NB4 (cell line): ENCODE measurements at regions not wholly inside any gene's neighbourhood (a gene's known extent, or its start where the extent isn't known, plus 50 kb on each side); places are given as distances from the start of the nearest gene placed in this dataset.

Experiments
- POLR2A ChIP-seq: IDR thresholded peaks from 2 replicates; pipeline ENCODE4 v1.6.1; 2011; ENCODE audit warnings: mild to moderate bottlenecking; ENCODE audit not compliant: insufficient read length; ENCODE audit errors: extremely low read depth
- TF ChIP-seq, protein P1 (sequence below): IDR thresholded peaks from one replicate; pipeline ENCODE4 v1.5.1; 2012; ENCODE audit warnings: low read depth, low read length

DNA sequence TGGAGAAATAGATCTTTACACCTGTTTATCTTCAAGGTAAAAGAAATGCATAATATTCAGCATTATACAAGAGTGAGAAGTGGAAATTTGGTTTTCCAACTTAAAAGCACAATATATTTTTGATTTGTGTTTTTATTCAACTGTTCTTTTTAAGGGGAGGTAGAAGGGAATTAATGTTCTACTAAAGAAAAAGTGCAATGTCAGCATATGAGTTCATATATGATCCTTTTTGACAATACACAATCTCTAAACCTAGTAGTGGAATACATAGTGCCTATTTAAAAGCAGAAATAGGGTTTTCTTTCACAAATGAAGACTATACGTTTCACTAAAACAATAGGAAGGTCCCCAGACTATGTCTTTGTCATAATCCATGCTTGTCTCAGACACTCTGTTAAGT lies 63.2 kb upstream of the ATP5MC3 start:
- TF ChIP-seq POLR2A = no peak
- TF ChIP-seq, protein P1, sequence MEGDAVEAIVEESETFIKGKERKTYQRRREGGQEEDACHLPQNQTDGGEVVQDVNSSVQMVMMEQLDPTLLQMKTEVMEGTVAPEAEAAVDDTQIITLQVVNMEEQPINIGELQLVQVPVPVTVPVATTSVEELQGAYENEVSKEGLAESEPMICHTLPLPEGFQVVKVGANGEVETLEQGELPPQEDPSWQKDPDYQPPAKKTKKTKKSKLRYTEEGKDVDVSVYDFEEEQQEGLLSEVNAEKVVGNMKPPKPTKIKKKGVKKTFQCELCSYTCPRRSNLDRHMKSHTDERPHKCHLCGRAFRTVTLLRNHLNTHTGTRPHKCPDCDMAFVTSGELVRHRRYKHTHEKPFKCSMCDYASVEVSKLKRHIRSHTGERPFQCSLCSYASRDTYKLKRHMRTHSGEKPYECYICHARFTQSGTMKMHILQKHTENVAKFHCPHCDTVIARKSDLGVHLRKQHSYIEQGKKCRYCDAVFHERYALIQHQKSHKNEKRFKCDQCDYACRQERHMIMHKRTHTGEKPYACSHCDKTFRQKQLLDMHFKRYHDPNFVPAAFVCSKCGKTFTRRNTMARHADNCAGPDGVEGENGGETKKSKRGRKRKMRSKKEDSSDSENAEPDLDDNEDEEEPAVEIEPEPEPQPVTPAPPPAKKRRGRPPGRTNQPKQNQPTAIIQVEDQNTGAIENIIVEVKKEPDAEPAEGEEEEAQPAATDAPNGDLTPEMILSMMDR = no peak
